ENCODE measurements at regions not wholly inside any gene's neighbourhood (a gene's known extent, or its start where the extent isn't known, plus 50 kb on each side); places are given as distances from the start of the nearest gene placed in this dataset.

DNA sequence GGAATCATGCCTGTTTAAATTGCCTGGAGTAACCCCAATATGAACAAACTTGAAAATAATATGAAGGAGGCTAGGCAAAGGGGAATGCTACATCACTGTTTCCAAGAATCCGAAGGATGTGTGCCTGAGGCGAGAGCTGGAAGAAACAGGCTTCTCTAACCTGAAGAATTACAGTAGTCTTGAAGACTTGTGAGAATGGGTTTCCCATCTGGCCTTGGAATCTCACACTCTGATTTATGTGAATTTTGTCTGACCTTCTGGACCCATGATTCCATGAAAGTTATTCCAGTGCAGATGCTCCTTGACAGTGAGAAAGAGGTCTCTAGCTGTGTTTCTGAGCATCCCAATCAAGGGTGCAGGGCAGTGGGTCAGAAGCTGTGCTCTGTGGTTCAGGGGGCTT is 122.1 kb upstream of the PARP11 start:
- TF ChIP-seq, protein P1, sequence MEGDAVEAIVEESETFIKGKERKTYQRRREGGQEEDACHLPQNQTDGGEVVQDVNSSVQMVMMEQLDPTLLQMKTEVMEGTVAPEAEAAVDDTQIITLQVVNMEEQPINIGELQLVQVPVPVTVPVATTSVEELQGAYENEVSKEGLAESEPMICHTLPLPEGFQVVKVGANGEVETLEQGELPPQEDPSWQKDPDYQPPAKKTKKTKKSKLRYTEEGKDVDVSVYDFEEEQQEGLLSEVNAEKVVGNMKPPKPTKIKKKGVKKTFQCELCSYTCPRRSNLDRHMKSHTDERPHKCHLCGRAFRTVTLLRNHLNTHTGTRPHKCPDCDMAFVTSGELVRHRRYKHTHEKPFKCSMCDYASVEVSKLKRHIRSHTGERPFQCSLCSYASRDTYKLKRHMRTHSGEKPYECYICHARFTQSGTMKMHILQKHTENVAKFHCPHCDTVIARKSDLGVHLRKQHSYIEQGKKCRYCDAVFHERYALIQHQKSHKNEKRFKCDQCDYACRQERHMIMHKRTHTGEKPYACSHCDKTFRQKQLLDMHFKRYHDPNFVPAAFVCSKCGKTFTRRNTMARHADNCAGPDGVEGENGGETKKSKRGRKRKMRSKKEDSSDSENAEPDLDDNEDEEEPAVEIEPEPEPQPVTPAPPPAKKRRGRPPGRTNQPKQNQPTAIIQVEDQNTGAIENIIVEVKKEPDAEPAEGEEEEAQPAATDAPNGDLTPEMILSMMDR (IDR thresholded peaks at IDR 0.05; ENCODE audit: unreplicated experiment), result no peak
- Mint-ChIP-seq H3K4me3 (ENCODE audit: unreplicated experiment) (no peak overlapping the region), H3K36me3 (ENCODE audit: low read depth, unreplicated experiment) (no peaks in the 10 kb centered on the region), H3K4me1 (ENCODE audit: unreplicated experiment) (peaks cover 17% of the 10 kb centered on the region), H3K27me3 (ENCODE audit: unreplicated experiment) (peaks cover 15% of the 10 kb centered on the region), H3K9me3 (ENCODE audit: unreplicated experiment) (no peaks in the 10 kb centered on the region), H3K27ac (ENCODE audit: unreplicated experiment) (no peak overlapping the region)
- no peak for DNase-seq (ENCODE audit: low spot score)

DNA sequence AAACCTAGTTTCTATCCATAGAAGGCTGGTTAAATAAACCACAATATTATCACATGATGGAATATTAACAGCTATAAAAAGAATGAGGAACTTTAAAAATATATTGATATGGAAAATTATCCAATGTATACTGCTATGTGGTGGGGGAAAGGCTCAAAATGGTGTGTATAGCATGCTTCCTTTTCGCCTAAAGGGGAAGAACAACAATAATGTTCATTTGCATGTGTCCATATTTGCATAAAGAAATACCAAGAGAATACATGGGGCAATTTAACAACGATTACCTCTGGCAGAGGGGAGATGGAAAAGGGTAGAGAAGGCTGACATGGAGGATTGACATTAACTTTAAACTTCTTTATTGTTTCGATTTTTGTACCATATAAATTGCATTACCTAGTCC is 121.3 kb upstream of the PARP11 start:
- Mint-ChIP-seq H3K9me3 (ENCODE audit: unreplicated experiment) (no peaks in the 10 kb centered on the region), H3K27ac (ENCODE audit: unreplicated experiment) (no peak overlapping the region), H3K4me3 (ENCODE audit: unreplicated experiment) (no peak overlapping the region), H3K4me1 (ENCODE audit: unreplicated experiment) (peaks cover 10% of the 10 kb centered on the region), H3K36me3 (ENCODE audit: low read depth, unreplicated experiment) (no peaks in the 10 kb centered on the region), H3K27me3 (ENCODE audit: unreplicated experiment) (peaks cover 15% of the 10 kb centered on the region)
- DNase-seq (ENCODE audit: low spot score), result no peak
- TF ChIP-seq, protein P1 (IDR thresholded peaks at IDR 0.05; ENCODE audit: unreplicated experiment), result no peak

DNA sequence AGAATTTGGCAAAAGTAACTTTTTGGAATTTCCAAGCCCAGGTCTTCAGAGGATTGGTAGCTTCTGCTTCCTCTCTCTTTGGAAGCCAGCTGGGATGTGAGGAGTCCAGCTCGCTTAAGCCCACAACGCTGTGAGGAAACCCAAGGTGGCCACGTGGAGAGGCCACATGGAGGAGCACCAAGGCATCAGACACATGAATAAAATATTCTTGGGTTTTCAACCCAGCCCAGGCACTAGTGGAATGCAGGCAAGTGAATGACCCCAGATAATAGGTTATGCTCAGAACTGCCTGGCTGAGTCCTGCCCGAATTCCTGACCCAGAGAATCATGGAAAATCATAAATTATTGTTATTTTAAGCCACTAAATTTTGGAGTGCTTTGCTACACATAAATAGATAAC is 119.7 kb upstream of the PARP11 start:
- peaks cover 12% of the 10 kb centered on the region for H3K27me3 Mint-ChIP-seq (ENCODE audit: unreplicated experiment)
- TF ChIP-seq, protein P1 (IDR thresholded peaks at IDR 0.05; ENCODE audit: unreplicated experiment), result no peak
- no peak overlapping the region for H3K27ac Mint-ChIP-seq (ENCODE audit: unreplicated experiment)
- H3K4me3 Mint-ChIP-seq (ENCODE audit: unreplicated experiment), result no peak overlapping the region
- H3K4me1 Mint-ChIP-seq (ENCODE audit: unreplicated experiment), result peaks cover under 1% of the 10 kb centered on the region
- DNase-seq (ENCODE audit: low spot score), result no peak
- H3K36me3 Mint-ChIP-seq (ENCODE audit: low read depth, unreplicated experiment), result no peaks in the 10 kb centered on the region
- no peaks in the 10 kb centered on the region for H3K9me3 Mint-ChIP-seq (ENCODE audit: unreplicated experiment)

DNA sequence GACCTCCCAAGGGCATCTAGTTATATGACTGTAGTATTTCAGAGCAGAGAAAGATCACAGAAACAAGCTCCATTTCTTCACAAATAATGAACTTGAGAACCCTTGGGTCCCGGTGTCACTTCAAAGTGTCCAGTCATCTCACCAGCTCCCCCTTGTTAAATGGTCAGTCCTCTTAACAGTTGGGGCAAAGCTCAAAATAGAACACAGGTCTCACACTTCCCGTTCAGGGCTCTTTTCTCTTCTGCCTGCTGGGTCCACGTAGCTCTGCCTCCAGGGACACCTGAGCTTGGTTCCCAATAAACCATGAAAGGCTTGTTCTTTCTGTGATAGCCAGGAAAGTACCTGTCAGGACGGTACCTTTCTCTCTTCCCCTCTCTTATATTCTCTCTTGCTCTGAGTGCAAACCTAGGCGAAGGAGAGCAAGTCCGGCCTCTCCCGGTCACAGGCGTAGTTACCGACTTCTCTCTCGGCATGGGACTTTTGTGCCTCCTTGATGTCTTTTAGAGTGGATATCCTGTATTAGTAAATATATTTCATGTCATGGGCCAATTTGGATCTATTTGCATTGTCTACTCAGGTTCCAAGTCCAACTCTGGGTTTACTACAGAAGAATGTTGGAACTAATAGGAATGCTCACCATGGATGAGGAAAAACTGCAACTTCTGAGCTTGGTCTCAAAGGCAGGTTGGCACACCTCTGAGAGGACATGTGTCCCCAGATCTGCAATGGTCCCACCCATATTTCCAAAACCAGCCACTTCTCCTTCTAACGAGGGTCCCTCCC is 118.8 kb upstream of the PARP11 start:
- Mint-ChIP-seq H3K36me3 (ENCODE audit: low read depth, unreplicated experiment) (no peaks in the 10 kb centered on the region), H3K27me3 (ENCODE audit: unreplicated experiment) (peaks cover 11% of the 10 kb centered on the region), H3K4me1 (ENCODE audit: unreplicated experiment) (no peaks in the 10 kb centered on the region), H3K27ac (ENCODE audit: unreplicated experiment) (no peak overlapping the region), H3K4me3 (ENCODE audit: unreplicated experiment) (no peak overlapping the region), H3K9me3 (ENCODE audit: unreplicated experiment) (no peaks in the 10 kb centered on the region)
- TF ChIP-seq, protein P1 (IDR thresholded peaks at IDR 0.05; ENCODE audit: unreplicated experiment), result no peak
- no peak for DNase-seq (ENCODE audit: low spot score)

- Mint-ChIP-seq H3K27ac (ENCODE audit: unreplicated experiment) (no peak overlapping the region), H3K4me3 (ENCODE audit: unreplicated experiment) (no peak overlapping the region), H3K4me1 (ENCODE audit: unreplicated experiment) (no peaks in the 10 kb centered on the region), H3K36me3 (ENCODE audit: low read depth, unreplicated experiment) (no peaks in the 10 kb centered on the region), H3K9me3 (ENCODE audit: unreplicated experiment) (no peaks in the 10 kb centered on the region), H3K27me3 (ENCODE audit: unreplicated experiment) (peaks cover 10% of the 10 kb centered on the region)
- DNase-seq (ENCODE audit: low spot score), result no peak
- TF ChIP-seq, protein P1 (IDR thresholded peaks at IDR 0.05; ENCODE audit: unreplicated experiment), result no peak
These were observed 117.5 kb upstream of the PARP11 start for GRCh38 chr12:3990501-3991280.
